ENCODE measurements at regions not wholly inside any gene's neighbourhood (a gene's known extent, or its start where the extent isn't known, plus 50 kb on each side); places are given as distances from the start of the nearest gene placed in this dataset.

GRCh38 chr4:37767019-37767418 is 59.5 kb upstream of the PGM2 start:
- no peak for TF ChIP-seq ZNF462 (CRISPR knock-in tag; IDR thresholded peaks at IDR 0.05)
- TF ChIP-seq CTCF (conservative IDR thresholded peaks at IDR 0.05; ENCODE audit: low read depth in 2 of 2): no peak
- no peak for TF ChIP-seq POLR2AphosphoS5 (IDR thresholded peaks at IDR 0.05; ENCODE audit: low read depth)
- TF ChIP-seq REST (IDR thresholded peaks at IDR 0.05; ENCODE audit: unreplicated experiment): no peak

All from GM23338 (cell line).